ENCODE measurements at regions not wholly inside any gene's neighbourhood (a gene's known extent, or its start where the extent isn't known, plus 50 kb on each side); places are given as distances from the start of the nearest gene placed in this dataset.
"Not testable (repeated sequence)": the region's sequence is repeated elsewhere in the genome, so short reads cannot be mapped to it uniquely, and the experiment has no call there.

GRCh38 chr4:127007305-127007704 lies 625.5 kb upstream of the INTU start:
- no peak overlapping the region for H3K27ac ChIP-seq (replicated peaks)
- no peak for DNase-seq (ENCODE audit: low read depth in 1 of 2, low spot score in 1 of 2)
- no peak for TF ChIP-seq SPI1 (IDR thresholded peaks at IDR 0.05; ENCODE audit: borderline replicate concordance, low read depth)
- no peak for TF ChIP-seq REST (IDR thresholded peaks at IDR 0.05; ENCODE audit: insufficient replicate concordance, low read depth)
- TF ChIP-seq POLR2AphosphoS5 (IDR thresholded peaks at IDR 0.05; ENCODE audit: low read depth), result no peak
- no peak for TF ChIP-seq CTCF (IDR thresholded peaks at IDR 0.05; ENCODE audit: insufficient read depth, low read length)
- TF ChIP-seq GABPA (IDR thresholded peaks at IDR 0.05; ENCODE audit: low read depth), result no peak
- H3K4me3 ChIP-seq (replicated peaks; ENCODE audit: insufficient read depth, low read length), result no peak overlapping the region
- no peaks in the 10 kb centered on the region for H3K27me3 ChIP-seq (ENCODE audit: insufficient read depth, poor library complexity, severe bottlenecking)

DNA sequence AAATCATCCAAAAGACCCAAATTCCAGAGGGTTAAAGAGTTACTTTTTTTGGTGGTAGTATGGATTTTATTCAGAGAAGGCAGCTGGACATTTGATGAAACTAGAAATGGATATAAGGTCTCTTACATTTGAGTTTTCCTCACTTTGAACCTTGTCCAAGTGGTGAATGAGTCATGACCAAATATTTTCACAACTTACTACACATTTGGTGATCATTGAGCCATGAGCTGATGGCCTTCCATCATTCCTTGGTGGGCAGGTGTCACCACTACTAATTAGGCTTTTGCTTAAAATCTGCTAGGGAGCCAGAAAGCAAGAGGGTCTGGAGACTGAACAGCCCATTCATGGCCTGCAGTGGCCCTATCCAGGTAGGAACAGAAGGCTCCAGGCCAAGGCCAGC lies 620.2 kb upstream of the INTU start:
- no peak for DNase-seq (ENCODE audit: low read depth in 1 of 2, low spot score in 1 of 2)
- H3K4me3 ChIP-seq (replicated peaks; ENCODE audit: insufficient read depth, low read length), result no peak overlapping the region
- H3K27me3 ChIP-seq (ENCODE audit: insufficient read depth, poor library complexity, severe bottlenecking), result no peaks in the 10 kb centered on the region
- no peak overlapping the region for H3K27ac ChIP-seq (replicated peaks)
- TF ChIP-seq REST (IDR thresholded peaks at IDR 0.05; ENCODE audit: insufficient replicate concordance, low read depth) (no peak), SPI1 (IDR thresholded peaks at IDR 0.05; ENCODE audit: borderline replicate concordance, low read depth) (no peak), POLR2AphosphoS5 (IDR thresholded peaks at IDR 0.05; ENCODE audit: low read depth) (no peak), CTCF (IDR thresholded peaks at IDR 0.05; ENCODE audit: insufficient read depth, low read length) (no peak), GABPA (IDR thresholded peaks at IDR 0.05; ENCODE audit: low read depth) (no peak)

- no peak overlapping the region for H3K27ac ChIP-seq (replicated peaks)
- TF ChIP-seq SPI1 (IDR thresholded peaks at IDR 0.05; ENCODE audit: borderline replicate concordance, low read depth), result peak; percentile 95
- no peak for TF ChIP-seq GABPA (IDR thresholded peaks at IDR 0.05; ENCODE audit: low read depth)
- DNase-seq (ENCODE audit: low read depth in 1 of 2, low spot score in 1 of 2), result peak in 1 of 2 experiments; percentile 8
- H3K4me3 ChIP-seq (replicated peaks; ENCODE audit: insufficient read depth, low read length), result no peak overlapping the region
- no peaks in the 10 kb centered on the region for H3K27me3 ChIP-seq (ENCODE audit: insufficient read depth, poor library complexity, severe bottlenecking)
Measured at GRCh38 chr4:127015667-127016117, 617.1 kb upstream of the INTU start.

DNA sequence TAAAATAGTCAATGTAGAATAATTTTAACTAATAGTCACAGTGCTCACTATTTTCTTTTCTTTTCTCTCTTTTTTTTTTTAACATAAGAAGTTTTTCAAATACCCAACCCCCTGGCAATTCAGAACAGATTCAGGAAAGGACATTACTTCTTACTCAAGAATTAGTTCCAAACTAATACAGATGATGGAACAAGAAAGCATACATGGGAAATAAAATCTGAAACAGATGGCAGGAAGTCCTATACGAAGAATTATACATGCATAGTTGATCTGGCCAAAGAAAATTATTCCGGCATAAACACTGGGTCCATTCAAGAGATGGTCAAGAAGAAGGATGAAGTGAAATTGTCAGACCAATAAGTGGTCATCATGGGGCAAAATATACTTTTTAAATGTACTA lies 614.4 kb upstream of the INTU start:
- Histone ChIP-seq H3K27me3 (ENCODE audit: insufficient read depth, poor library complexity, severe bottlenecking) (no peaks in the 10 kb centered on the region), H3K27ac (replicated peaks) (no peak overlapping the region), H3K4me3 (replicated peaks; ENCODE audit: insufficient read depth, low read length) (no peak overlapping the region)
- no peak for DNase-seq (ENCODE audit: low read depth in 1 of 2, low spot score in 1 of 2)
- no peak for TF ChIP-seq SPI1 (IDR thresholded peaks at IDR 0.05; ENCODE audit: borderline replicate concordance, low read depth)
- no peak for TF ChIP-seq GABPA (IDR thresholded peaks at IDR 0.05; ENCODE audit: low read depth)
- TF ChIP-seq POLR2AphosphoS5 (IDR thresholded peaks at IDR 0.05; ENCODE audit: low read depth), result no peak
- TF ChIP-seq CTCF (IDR thresholded peaks at IDR 0.05; ENCODE audit: insufficient read depth, low read length), result no peak
- no peak for TF ChIP-seq REST (IDR thresholded peaks at IDR 0.05; ENCODE audit: insufficient replicate concordance, low read depth)

DNA sequence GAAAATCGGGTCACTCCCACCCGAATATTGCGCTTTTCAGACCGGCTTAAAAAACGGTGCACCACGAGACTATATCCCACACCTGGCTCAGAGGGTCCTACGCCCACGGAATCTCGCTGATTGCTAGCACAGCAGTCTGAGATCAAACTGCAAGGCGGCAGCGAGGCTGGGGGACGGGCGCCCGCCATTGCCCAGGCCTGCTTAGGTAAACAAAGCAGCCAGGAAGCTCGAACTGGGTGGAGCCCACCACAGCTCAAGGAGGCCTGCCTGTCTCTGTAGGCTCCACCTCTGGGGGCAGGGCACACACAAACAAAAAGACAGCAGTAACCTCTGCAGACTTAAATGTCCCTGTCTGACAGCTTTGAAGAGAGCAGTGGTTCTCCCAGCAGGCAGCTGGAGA lies 611.9 kb upstream of the INTU start:
- H3K27ac ChIP-seq (replicated peaks), result not testable (repeated sequence)

More for the DNA sequence above, 611.9 kb upstream of the INTU start:
- DNase-seq (ENCODE audit: low read depth in 1 of 2, low spot score in 1 of 2); H3K4me3 ChIP-seq (replicated peaks; ENCODE audit: insufficient read depth, low read length); H3K27me3 ChIP-seq (ENCODE audit: insufficient read depth, poor library complexity, severe bottlenecking): not testable (repeated sequence)

All from HL-60 (cell line).